OCI-LY1 (cell line): ENCODE measurements at regions not wholly inside any gene's neighbourhood (a gene's known extent, or its start where the extent isn't known, plus 50 kb on each side); places are given as distances from the start of the nearest gene placed in this dataset.

ENCODE experiments used
- H2AFZ ChIP-seq: fragments of 200-600 bp; sonication (generic), shearing (Covaris generic); 2 replicates; pipeline ENCODE4 v1.6.0; 2014; ENCODE audit warnings: antibody characterized with exemption, mild to moderate bottlenecking, low read length
- H3F3A ChIP-seq: fragments of 200-600 bp; sonication (generic), shearing (Covaris generic); 2 replicates; pipeline ENCODE4 v1.6.0; 2014; ENCODE audit warnings: mild to moderate bottlenecking, antibody characterized with exemption, low read length, moderate library complexity; ENCODE audit not compliant: insufficient read depth
- H3K27ac ChIP-seq: fragments of 200-600 bp; sonication (generic); 2 replicates; pipeline ENCODE4 v1.5.1; 2014; ENCODE audit warnings: low read length, mixed run types, mild to moderate bottlenecking, low read depth; ENCODE audit not compliant: poor library complexity, severe bottlenecking
- H3K27me3 ChIP-seq: fragments of 200-600 bp; sonication (generic); 2 replicates; pipeline ENCODE4 v1.6.0; 2014; ENCODE audit warnings: antibody characterized with exemption, mild to moderate bottlenecking, low read length, moderate library complexity; ENCODE audit not compliant: insufficient read depth
- H3K36me3 ChIP-seq: fragments of 200-600 bp; sonication (generic); 2 replicates; pipeline ENCODE4 v1.6.1; 2014; ENCODE audit warnings: mild to moderate bottlenecking, antibody characterized with exemption, low read length, moderate library complexity, mixed read lengths; ENCODE audit not compliant: insufficient read depth
- H3K4me1 ChIP-seq: fragments of 200-600 bp; sonication (generic); 2 replicates; pipeline ENCODE4 v1.5.1; 2014; ENCODE audit warnings: mild to moderate bottlenecking, low read length, moderate library complexity; ENCODE audit not compliant: insufficient read depth, severe bottlenecking
- H3K4me2 ChIP-seq: fragments of 200-600 bp; sonication (generic), shearing (Covaris generic); 2 replicates; pipeline ENCODE4 v1.6.1; 2014; ENCODE audit warnings: low read length
- H3K4me3 ChIP-seq: fragments of 200-600 bp; sonication (generic); 2 replicates; pipeline ENCODE4 v1.5.1; 2014; ENCODE audit warnings: low read length, low read depth, mild to moderate bottlenecking, mixed read lengths; ENCODE audit not compliant: poor library complexity, severe bottlenecking
- H3K79me2 ChIP-seq: fragments of 200-600 bp; shearing (Covaris generic); 2 replicates; pipeline ENCODE4 v1.6.1; 2016; ENCODE audit warnings: mixed run types, low read length, mixed read lengths; ENCODE audit not compliant: insufficient read depth
- H3K9ac ChIP-seq: fragments of 200-600 bp; sonication (generic), shearing (Covaris generic); 2 replicates; pipeline ENCODE4 v1.6.1; 2014; ENCODE audit warnings: mild to moderate bottlenecking, low read length, mixed read lengths
- H3K9me2 ChIP-seq: fragments of 200-600 bp; sonication (generic), shearing (Covaris generic); 2 replicates; pipeline ENCODE4 v1.6.1; 2014; ENCODE audit warnings: low read depth, mild to moderate bottlenecking, low read length, mixed read lengths
- H3K9me3 ChIP-seq: fragments of 200-600 bp; shearing (Covaris generic); 2 replicates; pipeline ENCODE4 v1.6.1; 2014; ENCODE audit warnings: low read length, mixed read lengths
- H4K20me1 ChIP-seq: fragments of 200-600 bp; sonication (generic), shearing (Covaris generic); 2 replicates; pipeline ENCODE4 v1.6.0; 2016; ENCODE audit warnings: mild to moderate bottlenecking, low read length; ENCODE audit not compliant: insufficient read depth
- EZH2 ChIP-seq: fragments of 200-600 bp; sonication (generic), shearing (Covaris generic); IDR thresholded peaks from 2 replicates; pipeline ENCODE4 v1.8.0; 2017; ENCODE audit warnings: borderline replicate concordance, mixed run types, mild to moderate bottlenecking, antibody characterized with exemption, low read length, moderate library complexity, mixed read lengths
- TF ChIP-seq, protein P1 (sequence below): fragments of 200-600 bp; sonication (generic), shearing (Covaris generic); IDR thresholded peaks from 2 replicates; pipeline ENCODE4 v1.5.1; 2017; ENCODE audit warnings: mild to moderate bottlenecking, antibody characterized with exemption, low read length, moderate library complexity, mixed read lengths

DNA sequence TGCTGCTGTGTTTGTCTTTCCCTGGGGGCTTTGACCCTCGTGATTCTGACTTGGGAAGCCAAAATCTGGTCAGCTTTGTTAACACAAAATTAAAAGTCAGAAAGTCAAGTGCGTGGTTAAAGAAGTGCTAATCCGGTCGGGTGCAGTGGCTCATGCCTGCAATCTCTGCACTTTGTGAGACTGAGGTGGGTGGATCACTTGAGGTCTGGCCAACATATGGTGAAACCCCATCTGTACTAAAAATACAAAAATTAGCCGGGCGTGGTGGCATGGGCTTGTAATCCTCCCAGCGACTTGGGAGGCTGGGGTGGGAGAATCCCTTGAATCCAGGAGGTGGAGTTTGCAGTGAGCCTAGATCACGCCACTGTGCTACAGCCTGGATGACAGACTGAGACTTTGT lies 844.6 kb downstream of the VRK1 start:
- Histone ChIP-seq H3F3A (no peaks in the 10 kb centered on the region), H3K9me3 (no peaks in the 10 kb centered on the region), H3K9me2 (no peaks in the 10 kb centered on the region), H3K9ac (no peak overlapping the region), H4K20me1 (no peaks in the 10 kb centered on the region), H3K79me2 (no peaks in the 10 kb centered on the region), H3K4me2 (no peak overlapping the region), H3K36me3 (no peaks in the 10 kb centered on the region), H2AFZ (no peak overlapping the region), H3K27me3 (no peaks in the 10 kb centered on the region), H3K27ac (no peak overlapping the region), H3K4me1 (no peaks in the 10 kb centered on the region), H3K4me3 (no peak overlapping the region)
- TF ChIP-seq, protein P1, sequence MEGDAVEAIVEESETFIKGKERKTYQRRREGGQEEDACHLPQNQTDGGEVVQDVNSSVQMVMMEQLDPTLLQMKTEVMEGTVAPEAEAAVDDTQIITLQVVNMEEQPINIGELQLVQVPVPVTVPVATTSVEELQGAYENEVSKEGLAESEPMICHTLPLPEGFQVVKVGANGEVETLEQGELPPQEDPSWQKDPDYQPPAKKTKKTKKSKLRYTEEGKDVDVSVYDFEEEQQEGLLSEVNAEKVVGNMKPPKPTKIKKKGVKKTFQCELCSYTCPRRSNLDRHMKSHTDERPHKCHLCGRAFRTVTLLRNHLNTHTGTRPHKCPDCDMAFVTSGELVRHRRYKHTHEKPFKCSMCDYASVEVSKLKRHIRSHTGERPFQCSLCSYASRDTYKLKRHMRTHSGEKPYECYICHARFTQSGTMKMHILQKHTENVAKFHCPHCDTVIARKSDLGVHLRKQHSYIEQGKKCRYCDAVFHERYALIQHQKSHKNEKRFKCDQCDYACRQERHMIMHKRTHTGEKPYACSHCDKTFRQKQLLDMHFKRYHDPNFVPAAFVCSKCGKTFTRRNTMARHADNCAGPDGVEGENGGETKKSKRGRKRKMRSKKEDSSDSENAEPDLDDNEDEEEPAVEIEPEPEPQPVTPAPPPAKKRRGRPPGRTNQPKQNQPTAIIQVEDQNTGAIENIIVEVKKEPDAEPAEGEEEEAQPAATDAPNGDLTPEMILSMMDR, result no peak
- TF ChIP-seq EZH2, result no peak

DNA sequence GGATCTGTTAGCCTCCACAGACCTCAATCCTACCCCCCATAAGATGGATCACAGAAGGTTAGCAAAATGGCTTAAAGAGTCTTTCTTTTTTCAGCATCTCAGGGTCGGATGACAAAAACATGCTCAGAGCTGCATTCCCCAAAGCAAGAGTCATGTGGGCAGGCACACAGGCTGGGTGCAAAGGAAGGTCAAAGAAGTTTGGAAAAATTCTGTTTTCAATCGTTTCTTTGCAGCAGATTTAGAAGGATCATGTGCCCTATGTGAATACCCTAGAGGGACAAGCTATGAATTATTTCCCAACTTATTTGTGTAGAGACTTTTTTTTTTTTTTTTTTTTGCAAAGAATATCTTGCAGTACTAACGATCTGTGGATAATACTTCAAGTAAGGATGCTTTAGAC lies 845.4 kb downstream of the VRK1 start:
- Histone ChIP-seq H3K9ac (no peak overlapping the region), H3K27ac (no peak overlapping the region), H3K4me1 (no peaks in the 10 kb centered on the region), H3K79me2 (no peaks in the 10 kb centered on the region), H3K4me2 (no peak overlapping the region), H4K20me1 (no peaks in the 10 kb centered on the region), H3K9me2 (no peaks in the 10 kb centered on the region), H3K36me3 (no peaks in the 10 kb centered on the region), H3F3A (no peaks in the 10 kb centered on the region), H2AFZ (no peak overlapping the region), H3K4me3 (no peak overlapping the region), H3K9me3 (no peaks in the 10 kb centered on the region), H3K27me3 (no peaks in the 10 kb centered on the region)
- TF ChIP-seq, protein P1, result no peak
- TF ChIP-seq EZH2, result no peak

- Histone ChIP-seq H3K79me2 (no peaks in the 10 kb centered on the region), H3K9me3 (no peaks in the 10 kb centered on the region), H3K4me3 (no peak overlapping the region), H3K27me3 (no peaks in the 10 kb centered on the region), H4K20me1 (no peaks in the 10 kb centered on the region), H3K36me3 (no peaks in the 10 kb centered on the region), H3F3A (no peaks in the 10 kb centered on the region), H2AFZ (no peak overlapping the region), H3K27ac (no peak overlapping the region), H3K4me1 (no peaks in the 10 kb centered on the region), H3K4me2 (no peak overlapping the region), H3K9ac (no peak overlapping the region), H3K9me2 (no peaks in the 10 kb centered on the region)
- no peak for TF ChIP-seq EZH2
- TF ChIP-seq, protein P1, result no peak
Measured at GRCh38 chr14:97644365-97644764, 847.2 kb downstream of the VRK1 start.
